ENCODE measurements at regions not wholly inside any gene's neighbourhood (a gene's known extent, or its start where the extent isn't known, plus 50 kb on each side); places are given as distances from the start of the nearest gene placed in this dataset.

DNA sequence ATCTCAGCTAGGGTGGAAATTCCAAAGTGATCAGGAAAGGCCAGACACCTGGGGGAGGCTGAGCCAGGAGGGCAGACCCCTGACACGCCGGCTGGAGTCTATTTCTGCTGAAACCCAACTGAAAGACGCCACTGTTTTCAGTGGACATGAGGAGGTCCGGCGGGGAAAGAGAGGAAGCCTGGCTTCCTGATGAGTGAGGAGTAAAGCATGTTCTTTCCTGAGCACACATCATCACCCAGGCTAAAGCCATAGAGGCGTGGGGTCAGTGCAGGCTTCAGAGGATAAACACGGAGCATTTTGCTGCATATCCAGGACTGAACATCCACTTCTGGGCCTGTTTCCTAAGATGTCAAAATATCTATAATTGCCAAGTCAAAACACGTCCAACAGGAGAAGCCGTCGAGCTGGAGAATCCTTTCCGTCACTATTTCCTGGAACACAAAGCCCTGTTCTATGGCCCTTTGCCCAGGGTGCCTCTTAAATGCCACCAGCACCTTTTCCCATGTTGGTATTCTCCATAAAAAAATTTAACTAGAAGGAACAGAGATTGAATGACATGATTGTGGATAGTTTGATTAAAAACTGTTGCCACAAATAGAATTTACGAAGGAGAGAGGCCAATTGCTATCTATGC lies 597.9 kb upstream of the ADAMTS16 start:
- TF ChIP-seq, protein P1, sequence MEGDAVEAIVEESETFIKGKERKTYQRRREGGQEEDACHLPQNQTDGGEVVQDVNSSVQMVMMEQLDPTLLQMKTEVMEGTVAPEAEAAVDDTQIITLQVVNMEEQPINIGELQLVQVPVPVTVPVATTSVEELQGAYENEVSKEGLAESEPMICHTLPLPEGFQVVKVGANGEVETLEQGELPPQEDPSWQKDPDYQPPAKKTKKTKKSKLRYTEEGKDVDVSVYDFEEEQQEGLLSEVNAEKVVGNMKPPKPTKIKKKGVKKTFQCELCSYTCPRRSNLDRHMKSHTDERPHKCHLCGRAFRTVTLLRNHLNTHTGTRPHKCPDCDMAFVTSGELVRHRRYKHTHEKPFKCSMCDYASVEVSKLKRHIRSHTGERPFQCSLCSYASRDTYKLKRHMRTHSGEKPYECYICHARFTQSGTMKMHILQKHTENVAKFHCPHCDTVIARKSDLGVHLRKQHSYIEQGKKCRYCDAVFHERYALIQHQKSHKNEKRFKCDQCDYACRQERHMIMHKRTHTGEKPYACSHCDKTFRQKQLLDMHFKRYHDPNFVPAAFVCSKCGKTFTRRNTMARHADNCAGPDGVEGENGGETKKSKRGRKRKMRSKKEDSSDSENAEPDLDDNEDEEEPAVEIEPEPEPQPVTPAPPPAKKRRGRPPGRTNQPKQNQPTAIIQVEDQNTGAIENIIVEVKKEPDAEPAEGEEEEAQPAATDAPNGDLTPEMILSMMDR (IDR thresholded peaks at IDR 0.05; ENCODE audit: extremely low read depth in 1 of 2, insufficient read depth in 1 of 2, low read depth in 1 of 2, low read length in 2 of 2) = no peak
- TF ChIP-seq POLR2A (IDR thresholded peaks at IDR 0.05; ENCODE audit: low read depth, low read length) (no peak), POLR2AphosphoS5 (IDR thresholded peaks at IDR 0.05; ENCODE audit: insufficient read depth, low read depth, low read length) (no peak), EZH2 (IDR thresholded peaks at IDR 0.05; ENCODE audit: borderline replicate concordance, low read depth, low read length, severe bottlenecking) (no peak), MYC (IDR thresholded peaks at IDR 0.05; ENCODE audit: low read depth, low read length) (no peak), JUN (IDR thresholded peaks at IDR 0.05; ENCODE audit: borderline replicate concordance, insufficient read depth, insufficient read length, low read depth) (no peak), FOS (IDR thresholded peaks at IDR 0.05; ENCODE audit: borderline replicate concordance, insufficient read depth, low read length) (no peak)
- TF ChIP-seq, protein P2, sequence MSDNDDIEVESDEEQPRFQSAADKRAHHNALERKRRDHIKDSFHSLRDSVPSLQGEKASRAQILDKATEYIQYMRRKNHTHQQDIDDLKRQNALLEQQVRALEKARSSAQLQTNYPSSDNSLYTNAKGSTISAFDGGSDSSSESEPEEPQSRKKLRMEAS (IDR thresholded peaks at IDR 0.05; ENCODE audit: insufficient read depth, insufficient read length) = no peak
